ENCODE measurements at regions not wholly inside any gene's neighbourhood (a gene's known extent, or its start where the extent isn't known, plus 50 kb on each side); places are given as distances from the start of the nearest gene placed in this dataset.

DNA sequence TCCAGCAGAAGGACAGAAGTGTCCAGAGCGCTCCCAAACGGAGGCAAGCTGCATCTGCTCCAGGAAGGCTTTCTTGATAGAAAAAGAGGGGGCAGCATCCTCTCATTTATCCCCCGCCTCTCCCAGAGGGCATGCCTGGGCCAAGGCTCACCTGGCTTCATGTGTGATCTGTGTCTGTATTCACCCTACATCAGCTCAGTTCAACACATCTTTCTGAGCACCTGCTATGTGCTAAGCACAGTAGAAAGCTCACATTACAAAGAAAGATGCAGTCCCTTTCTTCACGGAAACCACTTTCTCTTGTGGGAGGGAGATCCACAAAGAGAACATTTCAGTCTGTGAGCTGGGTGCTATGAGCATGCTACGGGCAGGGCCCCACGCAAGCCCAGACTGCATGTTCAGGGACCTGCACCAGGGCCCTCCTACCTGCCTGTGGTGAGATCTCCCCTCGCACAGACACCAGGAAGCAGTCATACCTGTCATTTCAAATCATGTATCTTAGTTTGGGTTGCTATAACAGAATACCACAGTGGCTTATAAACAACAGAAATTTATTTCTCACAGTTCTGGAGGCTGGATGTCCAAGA lies 90.7 kb downstream of the PDCL3 start:
- Histone ChIP-seq H3K36me3 (no peaks in the 10 kb centered on the region), H3K27ac (no peak overlapping the region), H3K27me3 (no peaks in the 10 kb centered on the region), H3K4me3 (no peak overlapping the region), H3K9me3 (no peaks in the 10 kb centered on the region), H3K4me1 (no peaks in the 10 kb centered on the region)
- ATAC-seq = no peak
- intact Hi-C loops (cut with DNase I) = no loop called here
- TF ChIP-seq, protein P1, sequence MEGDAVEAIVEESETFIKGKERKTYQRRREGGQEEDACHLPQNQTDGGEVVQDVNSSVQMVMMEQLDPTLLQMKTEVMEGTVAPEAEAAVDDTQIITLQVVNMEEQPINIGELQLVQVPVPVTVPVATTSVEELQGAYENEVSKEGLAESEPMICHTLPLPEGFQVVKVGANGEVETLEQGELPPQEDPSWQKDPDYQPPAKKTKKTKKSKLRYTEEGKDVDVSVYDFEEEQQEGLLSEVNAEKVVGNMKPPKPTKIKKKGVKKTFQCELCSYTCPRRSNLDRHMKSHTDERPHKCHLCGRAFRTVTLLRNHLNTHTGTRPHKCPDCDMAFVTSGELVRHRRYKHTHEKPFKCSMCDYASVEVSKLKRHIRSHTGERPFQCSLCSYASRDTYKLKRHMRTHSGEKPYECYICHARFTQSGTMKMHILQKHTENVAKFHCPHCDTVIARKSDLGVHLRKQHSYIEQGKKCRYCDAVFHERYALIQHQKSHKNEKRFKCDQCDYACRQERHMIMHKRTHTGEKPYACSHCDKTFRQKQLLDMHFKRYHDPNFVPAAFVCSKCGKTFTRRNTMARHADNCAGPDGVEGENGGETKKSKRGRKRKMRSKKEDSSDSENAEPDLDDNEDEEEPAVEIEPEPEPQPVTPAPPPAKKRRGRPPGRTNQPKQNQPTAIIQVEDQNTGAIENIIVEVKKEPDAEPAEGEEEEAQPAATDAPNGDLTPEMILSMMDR (IDR thresholded peaks at IDR 0.05) = no peak
- DNase-seq = no peak

DNA sequence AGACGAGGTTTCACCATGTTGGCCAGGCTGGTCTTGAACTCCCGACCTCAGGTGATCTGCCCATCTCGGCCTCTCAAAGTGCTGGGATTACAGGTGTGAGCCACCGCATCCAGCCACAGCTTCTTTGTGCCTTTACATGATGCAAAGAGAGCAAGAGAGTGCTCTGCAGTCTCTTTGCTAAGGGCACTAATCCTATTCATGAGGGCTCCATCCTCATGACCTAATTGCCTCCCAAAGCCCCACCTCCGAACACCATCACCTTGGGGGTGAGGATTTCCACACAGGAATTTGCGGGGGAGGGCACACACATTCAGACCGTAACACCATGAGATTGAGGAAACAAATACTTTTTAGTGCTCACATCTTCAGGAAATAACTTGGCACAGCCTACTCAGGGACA lies 91.8 kb downstream of the PDCL3 start:
- Histone ChIP-seq H3K9me3 (no peaks in the 10 kb centered on the region), H3K27me3 (no peaks in the 10 kb centered on the region), H3K4me1 (no peaks in the 10 kb centered on the region), H3K4me3 (no peak overlapping the region), H3K27ac (no peak overlapping the region), H3K36me3 (no peaks in the 10 kb centered on the region)
- TF ChIP-seq, protein P1 (IDR thresholded peaks at IDR 0.05) = no peak
- DNase-seq (no peak), ATAC-seq (no peak)
- intact Hi-C loops (cut with DNase I) = no loop called here

DNA sequence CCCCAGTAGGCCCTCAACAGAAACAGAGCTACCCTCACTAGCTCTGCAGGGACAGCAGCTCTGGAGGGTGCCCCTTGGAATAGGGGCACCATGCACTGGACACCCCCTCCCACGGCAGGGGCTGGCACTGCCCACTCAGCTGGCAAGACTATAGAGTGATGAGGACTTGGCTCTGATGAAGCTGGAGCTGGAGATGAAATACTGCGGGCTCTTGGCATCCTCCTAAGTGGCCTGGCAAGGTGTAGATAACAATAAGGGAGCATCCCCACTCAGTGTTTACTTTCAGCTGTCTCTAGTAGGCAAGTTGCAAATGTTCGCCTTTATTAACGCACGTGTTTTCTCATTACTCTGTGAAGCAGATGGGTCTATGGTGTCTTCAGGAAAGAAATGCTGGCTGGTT lies 92.7 kb downstream of the PDCL3 start:
- TF ChIP-seq, protein P1 (IDR thresholded peaks at IDR 0.05) = no peak
- ATAC-seq (no peak), DNase-seq (no peak)
- H3K4me3 ChIP-seq = no peak overlapping the region
- intact Hi-C loops (cut with DNase I) = no loop called here
- no peaks in the 10 kb centered on the region for H3K9me3 ChIP-seq
- no peak overlapping the region for H3K27ac ChIP-seq
- no peaks in the 10 kb centered on the region for H3K27me3 ChIP-seq
- H3K36me3 ChIP-seq = no peaks in the 10 kb centered on the region
- H3K4me1 ChIP-seq = no peaks in the 10 kb centered on the region

DNA sequence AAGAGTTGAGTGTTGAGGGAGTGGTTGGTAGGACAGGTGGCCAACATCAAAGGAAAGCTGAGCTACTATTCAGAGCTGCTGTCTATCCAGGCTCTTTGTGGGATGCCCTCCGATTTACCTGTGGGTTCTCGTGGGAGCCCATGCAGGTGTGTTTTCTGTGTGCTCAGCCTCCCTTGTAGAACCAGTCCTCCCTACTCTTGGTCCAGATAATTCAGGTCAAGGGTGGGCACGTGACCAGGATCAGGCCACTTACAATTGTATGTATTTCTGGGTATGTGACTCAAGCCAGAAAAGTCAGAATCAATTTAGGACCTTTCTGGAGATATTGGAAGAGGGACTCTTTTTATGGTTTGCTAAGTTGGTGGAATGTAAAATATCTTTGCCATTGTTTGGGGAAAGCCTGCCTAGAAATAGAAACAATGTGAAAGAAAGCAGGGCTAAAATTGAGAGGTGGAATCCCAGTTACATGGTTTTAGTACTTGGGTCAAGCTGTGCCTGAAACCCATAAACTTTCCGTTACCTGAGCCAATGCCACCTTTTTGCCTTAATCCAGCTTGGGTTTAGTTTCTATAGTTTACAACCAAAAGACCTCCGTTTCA lies 93.2 kb downstream of the PDCL3 start:
- Histone ChIP-seq H3K36me3 (no peaks in the 10 kb centered on the region), H3K27me3 (no peaks in the 10 kb centered on the region), H3K27ac (no peak overlapping the region), H3K4me3 (no peak overlapping the region), H3K9me3 (no peaks in the 10 kb centered on the region), H3K4me1 (no peaks in the 10 kb centered on the region)
- TF ChIP-seq, protein P1 (IDR thresholded peaks at IDR 0.05) = no peak
- intact Hi-C loops (cut with DNase I) = no loop called here
- DNase-seq (no peak), ATAC-seq (peak; percentile 52)

DNA sequence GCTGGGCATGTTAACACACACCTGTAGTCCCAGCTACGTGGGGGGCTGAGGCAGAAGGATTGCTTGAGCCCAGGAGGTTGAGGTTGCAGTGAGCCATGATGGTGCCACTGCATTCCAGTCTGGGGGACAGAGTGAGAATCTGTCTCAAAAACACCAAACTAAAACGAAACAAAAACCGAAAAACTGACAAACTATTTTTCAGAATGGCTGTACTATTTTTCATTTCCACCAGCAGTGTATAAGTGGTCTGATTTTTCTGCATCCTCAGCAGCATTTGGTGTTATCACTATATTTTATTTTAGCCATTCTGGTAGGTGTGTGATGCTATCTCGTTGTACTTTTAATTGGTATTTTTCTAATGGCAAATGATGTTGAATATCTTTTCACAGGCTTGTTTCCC lies 95.2 kb downstream of the PDCL3 start:
- TF ChIP-seq, protein P1 (IDR thresholded peaks at IDR 0.05) = no peak
- DNase-seq (no peak), ATAC-seq (no peak)
- Histone ChIP-seq H3K4me1 (no peaks in the 10 kb centered on the region), H3K4me3 (no peak overlapping the region), H3K27me3 (no peaks in the 10 kb centered on the region), H3K9me3 (no peaks in the 10 kb centered on the region), H3K36me3 (no peaks in the 10 kb centered on the region), H3K27ac (no peak overlapping the region)
- intact Hi-C loops (cut with DNase I) = no loop called here
